Breast epithelium (tissue), 3 donors: ENCODE measurements at regions not wholly inside any gene's neighbourhood (a gene's known extent, or its start where the extent isn't known, plus 50 kb on each side); places are given as distances from the start of the nearest gene placed in this dataset.

Experiments used
- CTCF ChIP-seq, 3 donors: fragments of 450-650 bp; IDR thresholded peaks; one replicate each; pipeline ENCODE4 v1.5.1; 2016 to 2017; ENCODE audit warnings: antibody characterized with exemption in 3 of 3, mild to moderate bottlenecking in 3 of 3, moderate library complexity in 3 of 3
- POLR2A ChIP-seq: fragments of 450-650 bp; IDR thresholded peaks from one replicate; pipeline ENCODE4 v1.6.1; 2016; ENCODE audit warnings: antibody characterized with exemption, mild to moderate bottlenecking, moderate library complexity
- POLR2AphosphoS5 ChIP-seq, 3 donors: sonication (generic); formaldehyde crosslinking; IDR thresholded peaks; one replicate each; pipeline ENCODE4 v1.6.1; 2017; ENCODE audit warnings: antibody characterized with exemption in 3 of 3

GRCh38 chr5:133694181-133694831, 82.0 kb upstream of the FSTL4 start:
- TF ChIP-seq POLR2AphosphoS5 (IDR thresholded peaks at IDR 0.05) (no peak), CTCF (IDR thresholded peaks at IDR 0.05) (no peak), POLR2A (no peak)
